ENCODE measurements at regions not wholly inside any gene's neighbourhood (a gene's known extent, or its start where the extent isn't known, plus 50 kb on each side); places are given as distances from the start of the nearest gene placed in this dataset.

GRCh38 chr16:86868070-86868469 is 289.7 kb downstream of the FOXL1 start:
- H3K4me3 ChIP-seq = no peak overlapping the region
- no peak for TF ChIP-seq CTCF (IDR thresholded peaks at IDR 0.05)
- no peak for ATAC-seq
- peaks cover 0 to 25% of the 10 kb centered on the region in 2 donors for H3K27me3 ChIP-seq
- H3K4me1 ChIP-seq = no peaks in the 10 kb centered on the region
- intact Hi-C loops (cut with DNase I) = no loop called here
- H3K27ac ChIP-seq = no peak overlapping the region
- H3K36me3 ChIP-seq = no peaks in the 10 kb centered on the region
- no peaks in the 10 kb centered on the region for H3K9me3 ChIP-seq
- no peak for DNase-seq

GRCh38 chr16:86868786-86869185 is 290.4 kb downstream of the FOXL1 start:
- Histone ChIP-seq H3K4me1 (no peaks in the 10 kb centered on the region), H3K4me3 (no peak overlapping the region), H3K27ac (no peak overlapping the region), H3K27me3 (peaks cover 0 to 25% of the 10 kb centered on the region in 2 donors), H3K9me3 (no peaks in the 10 kb centered on the region), H3K36me3 (no peaks in the 10 kb centered on the region)
- no peak for TF ChIP-seq CTCF (IDR thresholded peaks at IDR 0.05)
- intact Hi-C loops (cut with DNase I) = no loop called here
- no peak for DNase-seq
- ATAC-seq = no peak

GRCh38 chr16:86869288-86870022 is 291.1 kb downstream of the FOXL1 start:
- no peaks in the 10 kb centered on the region for H3K4me1 ChIP-seq
- H3K36me3 ChIP-seq = no peaks in the 10 kb centered on the region
- H3K4me3 ChIP-seq = no peak overlapping the region
- ATAC-seq (no peak), DNase-seq (no peak)
- peaks cover 0 to 25% of the 10 kb centered on the region in 2 donors for H3K27me3 ChIP-seq
- intact Hi-C loops (cut with DNase I) = no loop called here
- no peak for TF ChIP-seq CTCF (IDR thresholded peaks at IDR 0.05)
- no peak overlapping the region for H3K27ac ChIP-seq
- H3K9me3 ChIP-seq = no peaks in the 10 kb centered on the region

GRCh38 chr16:86870380-86870779 is 292.0 kb downstream of the FOXL1 start:
- Histone ChIP-seq H3K27me3 (peaks cover 0 to 31% of the 10 kb centered on the region in 2 donors), H3K27ac (no peak overlapping the region), H3K4me3 (no peak overlapping the region), H3K4me1 (no peaks in the 10 kb centered on the region), H3K36me3 (no peaks in the 10 kb centered on the region), H3K9me3 (no peaks in the 10 kb centered on the region)
- intact Hi-C loops (cut with DNase I) = no loop called here
- no peak for DNase-seq
- no peak for TF ChIP-seq CTCF (IDR thresholded peaks at IDR 0.05)
- ATAC-seq = no peak

- no peaks in the 10 kb centered on the region for H3K9me3 ChIP-seq
- no peaks in the 10 kb centered on the region for H3K4me1 ChIP-seq
- DNase-seq = no peak
- peaks cover 0 to 38% of the 10 kb centered on the region in 2 donors for H3K27me3 ChIP-seq
- no peaks in the 10 kb centered on the region for H3K36me3 ChIP-seq
- H3K4me3 ChIP-seq = no peak overlapping the region
- TF ChIP-seq CTCF (IDR thresholded peaks at IDR 0.05) = no peak
- intact Hi-C loops (cut with DNase I) = no loop called here
- no peak overlapping the region for H3K27ac ChIP-seq
- no peak for ATAC-seq
Measured at GRCh38 chr16:86872131-86872530, 293.8 kb downstream of the FOXL1 start.
